Activated naive CD8-positive, alpha-beta T cell treated with anti-CD3 and anti-CD28 coated beads for 36 hours (primary cell): ENCODE measurements at regions not wholly inside any gene's neighbourhood (a gene's known extent, or its start where the extent isn't known, plus 50 kb on each side); places are given as distances from the start of the nearest gene placed in this dataset.

Source experiments
- DNase-seq: peaks from one replicate; pipeline ENCODE4 v3.0.0; 2021
- H3K27ac Mint-ChIP-seq: one replicate; pipeline ENCODE4 v1.8.0; 2022; ENCODE audit warnings: mild to moderate bottlenecking, moderate library complexity, mixed read lengths
- H3K27me3 Mint-ChIP-seq: one replicate; pipeline ENCODE4 v1.8.0; 2022; ENCODE audit warnings: mild to moderate bottlenecking, mixed read lengths
- H3K36me3 Mint-ChIP-seq: one replicate; pipeline ENCODE4 v1.8.0; 2021; ENCODE audit warnings: mild to moderate bottlenecking, mixed read lengths
- H3K4me1 Mint-ChIP-seq: one replicate; pipeline ENCODE4 v1.8.0; 2021; ENCODE audit warnings: mixed read lengths
- H3K4me3 Mint-ChIP-seq: one replicate; pipeline ENCODE4 v1.8.0; 2022; ENCODE audit warnings: mild to moderate bottlenecking, moderate library complexity, mixed read lengths
- H3K9me3 Mint-ChIP-seq: one replicate; pipeline ENCODE4 v1.8.0; 2022; ENCODE audit warnings: mixed read lengths

DNA sequence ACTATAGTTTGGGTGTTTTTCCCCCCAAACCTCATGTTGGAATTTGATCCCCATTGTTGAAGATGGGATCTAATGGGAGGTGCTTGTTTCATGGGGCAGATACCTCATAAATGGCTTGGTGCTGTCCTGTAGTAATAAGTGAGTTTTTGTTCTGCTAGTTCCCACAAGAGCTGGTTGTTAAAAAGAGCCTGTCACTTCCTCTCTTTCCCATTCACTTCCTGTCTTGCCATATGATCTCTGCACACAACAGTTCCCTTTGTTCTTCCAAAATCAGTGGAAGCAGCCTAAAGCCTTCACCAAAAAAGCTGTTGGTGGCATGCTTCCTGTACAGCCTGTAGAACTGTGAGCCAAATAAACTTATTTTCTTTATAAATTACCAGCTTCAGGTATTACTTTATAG is 768.2 kb upstream of the VRK2 start:
- Mint-ChIP-seq H3K4me1 (no peaks in the 10 kb centered on the region), H3K4me3 (no peak overlapping the region), H3K27me3 (no peaks in the 10 kb centered on the region), H3K27ac (no peak overlapping the region), H3K9me3 (peaks cover 20% of the 10 kb centered on the region), H3K36me3 (no peaks in the 10 kb centered on the region)
- DNase-seq = no peak

GRCh38 chr2:57291209-57291608 is 755.4 kb upstream of the VRK2 start:
- H3K27ac Mint-ChIP-seq = no peak overlapping the region
- H3K9me3 Mint-ChIP-seq = peaks cover 4% of the 10 kb centered on the region
- H3K4me3 Mint-ChIP-seq = no peak overlapping the region

DNA sequence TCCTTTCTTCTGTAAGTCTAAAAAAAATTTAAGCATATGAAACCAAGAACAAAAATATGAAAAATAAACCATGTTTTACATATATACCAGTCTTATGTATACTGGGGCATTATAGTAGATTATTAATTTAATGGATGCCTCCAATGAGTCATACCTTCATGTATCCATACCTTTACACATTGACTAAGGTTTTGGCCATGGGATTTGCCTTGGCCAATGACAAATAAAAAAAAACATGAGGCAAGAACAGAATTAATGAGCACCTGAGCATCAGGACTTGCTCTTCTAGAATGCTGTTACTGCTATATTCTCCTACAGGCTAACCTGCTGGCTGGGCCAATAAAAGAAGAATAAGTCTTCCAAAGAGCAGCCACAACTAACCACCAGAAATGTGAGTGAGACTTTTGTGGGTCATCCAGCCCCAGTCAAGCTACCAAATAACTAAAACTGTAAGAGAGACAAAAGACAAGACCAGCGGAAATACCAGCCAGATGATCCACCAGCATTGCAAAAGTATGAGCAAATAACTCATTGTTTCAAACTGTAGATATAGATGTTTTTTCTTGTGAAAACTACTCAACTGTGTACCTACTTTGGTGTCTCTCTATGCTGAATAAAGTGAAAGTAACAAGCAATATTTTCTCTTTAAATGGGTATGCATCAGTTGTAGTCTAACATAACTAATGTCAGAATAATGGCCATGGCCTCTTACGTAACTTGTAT is 749.6 kb upstream of the VRK2 start:
- H3K4me3 Mint-ChIP-seq = no peak overlapping the region
- peaks cover 8% of the 10 kb centered on the region for H3K9me3 Mint-ChIP-seq
- no peaks in the 10 kb centered on the region for H3K36me3 Mint-ChIP-seq
- H3K27me3 Mint-ChIP-seq = no peaks in the 10 kb centered on the region
- no peak for DNase-seq
- H3K27ac Mint-ChIP-seq = no peak overlapping the region
- H3K4me1 Mint-ChIP-seq = no peaks in the 10 kb centered on the region

More at GRCh38 chr2:57291209-57291608, 755.4 kb upstream of the VRK2 start:
- Mint-ChIP-seq H3K27me3 (no peaks in the 10 kb centered on the region), H3K4me1 (no peaks in the 10 kb centered on the region), H3K36me3 (no peaks in the 10 kb centered on the region)
- no peak for DNase-seq

GRCh38 chr2:57313678-57314077 is 732.9 kb upstream of the VRK2 start:
- H3K36me3 Mint-ChIP-seq = no peaks in the 10 kb centered on the region
- no peak overlapping the region for H3K27ac Mint-ChIP-seq
- H3K4me1 Mint-ChIP-seq = no peaks in the 10 kb centered on the region
- peaks cover 5% of the 10 kb centered on the region for H3K9me3 Mint-ChIP-seq
- H3K4me3 Mint-ChIP-seq = no peak overlapping the region
- no peak for DNase-seq
- no peaks in the 10 kb centered on the region for H3K27me3 Mint-ChIP-seq

GRCh38 chr2:57314682-57315081 is 731.9 kb upstream of the VRK2 start:
- Mint-ChIP-seq H3K9me3 (peaks cover 5% of the 10 kb centered on the region), H3K4me3 (no peak overlapping the region), H3K27ac (no peak overlapping the region), H3K36me3 (no peaks in the 10 kb centered on the region), H3K4me1 (no peaks in the 10 kb centered on the region), H3K27me3 (no peaks in the 10 kb centered on the region)
- no peak for DNase-seq

DNA sequence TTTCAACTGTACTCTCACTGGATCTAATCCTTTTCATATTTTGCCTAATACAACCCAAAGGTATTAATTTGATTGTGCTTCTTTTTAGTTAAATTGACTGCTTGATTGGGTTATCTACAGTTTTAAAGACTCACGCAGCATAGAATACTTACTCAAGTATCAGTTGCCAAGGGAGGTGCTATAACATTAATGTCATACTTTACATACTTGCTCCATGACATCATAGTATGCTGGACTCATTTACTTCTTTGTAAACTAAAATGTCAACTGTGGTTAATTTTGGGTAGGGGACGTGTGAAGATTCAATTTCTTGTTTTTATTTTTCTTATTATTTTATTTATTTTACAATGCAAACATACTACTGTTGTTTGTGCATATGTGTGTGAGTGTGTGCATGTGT is 716.2 kb upstream of the VRK2 start:
- no peak for DNase-seq
- Mint-ChIP-seq H3K36me3 (no peaks in the 10 kb centered on the region), H3K4me1 (no peaks in the 10 kb centered on the region), H3K27ac (no peak overlapping the region), H3K9me3 (peaks cover 4% of the 10 kb centered on the region), H3K4me3 (no peak overlapping the region), H3K27me3 (no peaks in the 10 kb centered on the region)

DNA sequence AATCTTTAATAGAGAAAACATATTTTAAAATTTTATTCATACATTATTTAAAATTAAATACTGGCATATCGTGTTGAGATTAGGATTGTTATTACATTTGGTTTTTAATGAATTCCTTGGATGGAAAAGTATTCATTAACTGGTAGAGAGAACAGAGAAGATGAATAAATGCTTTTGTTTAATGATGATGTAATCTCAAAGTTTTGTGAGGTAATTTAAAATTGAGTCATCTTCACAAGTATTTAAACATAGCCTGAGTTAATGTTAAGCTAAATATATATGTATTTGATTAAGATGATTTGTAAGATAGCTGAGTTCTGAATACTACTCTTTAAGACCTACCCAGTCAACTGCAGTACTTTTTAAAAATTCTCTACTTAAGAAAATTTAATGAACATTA is 713.4 kb upstream of the VRK2 start:
- H3K9me3 Mint-ChIP-seq = peaks cover 3% of the 10 kb centered on the region
- no peak overlapping the region for H3K27ac Mint-ChIP-seq
- no peak overlapping the region for H3K4me3 Mint-ChIP-seq
- H3K4me1 Mint-ChIP-seq = no peaks in the 10 kb centered on the region
- no peaks in the 10 kb centered on the region for H3K36me3 Mint-ChIP-seq
- no peaks in the 10 kb centered on the region for H3K27me3 Mint-ChIP-seq
- DNase-seq = no peak

- Mint-ChIP-seq H3K4me3 (no peak overlapping the region), H3K9me3 (peaks cover 17% of the 10 kb centered on the region), H3K4me1 (no peaks in the 10 kb centered on the region), H3K36me3 (no peaks in the 10 kb centered on the region), H3K27ac (no peak overlapping the region), H3K27me3 (no peaks in the 10 kb centered on the region)
- no peak for DNase-seq
Observed at GRCh38 chr2:57343391-57344006, 703.1 kb upstream of the VRK2 start.

DNA sequence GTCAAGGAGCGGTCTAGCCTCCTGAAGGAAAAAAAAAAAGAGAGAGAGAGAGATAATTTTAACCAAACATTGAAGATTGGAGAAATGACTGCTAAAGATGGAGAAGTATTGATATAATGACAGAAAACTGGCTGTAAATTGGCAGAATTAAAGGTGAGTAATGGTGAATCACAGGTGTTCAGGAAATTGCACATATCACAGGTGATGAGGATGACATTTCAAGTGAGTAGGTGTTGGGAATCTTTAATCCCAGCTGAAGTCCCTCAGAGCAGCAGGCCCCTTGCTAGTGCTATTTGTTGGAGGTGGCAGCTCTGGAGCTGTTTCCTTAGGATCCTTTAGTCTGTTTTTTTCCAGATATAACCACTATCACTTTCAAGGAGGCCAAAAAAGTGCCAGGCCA is 678.4 kb upstream of the VRK2 start:
- Mint-ChIP-seq H3K27me3 (no peaks in the 10 kb centered on the region), H3K4me1 (no peaks in the 10 kb centered on the region), H3K27ac (no peak overlapping the region), H3K9me3 (peaks cover 8% of the 10 kb centered on the region), H3K4me3 (no peak overlapping the region), H3K36me3 (no peaks in the 10 kb centered on the region)
- DNase-seq = no peak

DNA sequence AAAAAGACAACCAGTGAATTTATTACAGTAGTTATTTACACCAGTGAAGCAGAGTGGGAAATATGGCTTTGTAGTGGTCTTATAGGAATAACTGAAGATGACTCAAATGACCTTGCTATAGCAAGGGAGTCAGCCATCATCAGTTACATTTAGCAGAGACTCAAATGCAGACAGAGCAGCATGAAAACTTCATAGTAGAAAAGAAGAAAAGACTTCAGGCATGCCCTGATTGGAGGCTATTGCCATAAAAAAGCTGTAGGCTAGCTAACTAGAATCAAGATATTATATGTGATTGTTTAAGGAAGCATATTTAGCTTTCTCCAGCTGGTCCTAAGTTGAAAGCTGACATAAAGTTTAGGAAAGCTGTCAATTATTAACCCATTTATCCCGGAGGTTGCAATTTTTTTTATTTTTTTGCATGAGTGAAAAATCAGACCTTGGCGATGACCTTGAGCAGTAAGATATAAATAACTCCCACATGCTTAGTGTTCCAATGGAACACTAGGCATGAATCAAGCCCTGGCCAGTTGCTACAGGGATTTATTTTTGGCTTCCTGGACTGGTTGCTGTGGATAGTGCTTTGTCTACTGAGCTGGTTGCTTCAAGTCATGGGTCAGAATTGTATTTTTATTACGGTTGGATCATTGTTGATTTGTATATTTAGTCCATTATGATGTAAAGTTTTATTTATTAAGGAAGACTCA is 675.6 kb upstream of the VRK2 start:
- no peaks in the 10 kb centered on the region for H3K36me3 Mint-ChIP-seq
- peaks cover 4% of the 10 kb centered on the region for H3K9me3 Mint-ChIP-seq
- H3K27ac Mint-ChIP-seq = no peak overlapping the region
- H3K27me3 Mint-ChIP-seq = no peaks in the 10 kb centered on the region
- H3K4me1 Mint-ChIP-seq = no peaks in the 10 kb centered on the region
- DNase-seq = no peak
- H3K4me3 Mint-ChIP-seq = no peak overlapping the region

DNA sequence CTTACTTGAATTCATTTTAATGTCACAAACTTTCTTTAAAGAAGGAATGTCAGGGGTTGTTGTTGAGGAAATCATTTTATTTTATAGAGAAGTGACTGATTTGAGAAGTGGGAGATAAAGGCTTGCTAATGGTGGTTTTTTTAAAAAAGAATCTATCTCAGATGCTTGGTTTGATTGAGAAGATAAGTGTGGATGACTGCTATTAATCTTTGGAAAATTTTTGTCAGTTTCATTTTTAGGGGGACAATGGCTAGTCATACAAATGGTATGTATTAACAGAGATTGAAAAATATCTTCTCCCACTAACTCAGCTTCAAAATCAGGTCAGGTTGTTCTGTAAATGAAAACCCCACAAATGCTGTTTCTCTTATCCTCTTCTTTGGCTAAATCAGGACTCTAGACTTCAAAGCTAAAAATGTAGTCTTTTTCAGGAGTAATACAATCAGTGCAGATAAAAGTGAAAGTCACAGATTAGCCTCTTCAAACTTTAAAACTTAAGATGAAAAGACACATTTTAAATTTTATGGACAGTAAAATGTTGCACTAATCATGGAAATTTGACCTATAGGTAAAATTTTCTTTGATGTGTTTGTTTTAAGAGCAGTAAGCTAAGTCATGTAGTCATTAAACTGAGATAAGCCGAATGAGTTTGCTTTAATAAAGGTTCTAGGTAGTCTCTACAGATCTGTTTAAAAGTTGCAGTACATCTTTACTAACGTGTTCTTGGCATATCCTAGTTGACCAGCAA is 674.2 kb upstream of the VRK2 start:
- DNase-seq = no peak
- Mint-ChIP-seq H3K27me3 (no peaks in the 10 kb centered on the region), H3K27ac (no peak overlapping the region), H3K9me3 (peaks cover 4% of the 10 kb centered on the region), H3K4me1 (no peaks in the 10 kb centered on the region), H3K4me3 (no peak overlapping the region), H3K36me3 (no peaks in the 10 kb centered on the region)

- H3K27ac Mint-ChIP-seq = no peak overlapping the region
Observed at GRCh38 chr2:57373530-57373929, 673.1 kb upstream of the VRK2 start.

GRCh38 chr2:57376985-57377384 is 669.6 kb upstream of the VRK2 start:
- no peak for DNase-seq
- Mint-ChIP-seq H3K9me3 (peaks cover 2% of the 10 kb centered on the region), H3K36me3 (no peaks in the 10 kb centered on the region), H3K4me1 (no peaks in the 10 kb centered on the region), H3K4me3 (no peak overlapping the region), H3K27me3 (no peaks in the 10 kb centered on the region), H3K27ac (no peak overlapping the region)

More at GRCh38 chr2:57373530-57373929, 673.1 kb upstream of the VRK2 start:
- H3K27me3 Mint-ChIP-seq = no peaks in the 10 kb centered on the region
- peaks cover 4% of the 10 kb centered on the region for H3K9me3 Mint-ChIP-seq
- DNase-seq = no peak
- H3K4me1 Mint-ChIP-seq = no peaks in the 10 kb centered on the region
- no peaks in the 10 kb centered on the region for H3K36me3 Mint-ChIP-seq
- no peak overlapping the region for H3K4me3 Mint-ChIP-seq

- H3K4me1 Mint-ChIP-seq = no peaks in the 10 kb centered on the region
- no peak overlapping the region for H3K27ac Mint-ChIP-seq
- H3K27me3 Mint-ChIP-seq = no peaks in the 10 kb centered on the region
- H3K9me3 Mint-ChIP-seq = peaks cover 19% of the 10 kb centered on the region
- no peak overlapping the region for H3K4me3 Mint-ChIP-seq
- no peaks in the 10 kb centered on the region for H3K36me3 Mint-ChIP-seq
- DNase-seq = no peak
Observed at GRCh38 chr2:57386305-57386704, 660.3 kb upstream of the VRK2 start.
